ENCODE measurements at regions not wholly inside any gene's neighbourhood (a gene's known extent, or its start where the extent isn't known, plus 50 kb on each side); places are given as distances from the start of the nearest gene placed in this dataset.

- BruUV-seq (replicated peaks): no TSS peak
Observed at GRCh38 chr9:86773422-86773945, 173.8 kb downstream of the GAS1 start.

GRCh38 chr9:86772635-86772993 is 174.7 kb downstream of the GAS1 start:
- H3K4me1 ChIP-seq (replicated peaks; ENCODE audit: insufficient read depth): peaks cover 10% of the 10 kb centered on the region
- POLR2A ChIA-PET (ENCODE audit: unreplicated experiment): no interaction called here
- H4K20me1 ChIP-seq (ENCODE audit: insufficient read depth): no peaks in the 10 kb centered on the region
- H3K4me3 ChIP-seq: no peak overlapping the region
- H3K79me2 ChIP-seq (ENCODE audit: low read depth): no peaks in the 10 kb centered on the region
- no peaks in the 10 kb centered on the region for H3K27me3 ChIP-seq (ENCODE audit: insufficient read depth, low read depth)
- H3K4me2 ChIP-seq: no peak overlapping the region
- H3F3A ChIP-seq (ENCODE audit: insufficient read depth, low read depth): peaks cover 7% of the 10 kb centered on the region; the same call in 1 of the 2 replicates
- TF ChIP-seq EZH2 (IDR thresholded peaks at IDR 0.05; ENCODE audit: low read depth) (no peak), CTCF (conservative IDR thresholded peaks at IDR 0.05) (no peak)
- DNase-seq: no peak
- no peaks in the 10 kb centered on the region for H3K9me2 ChIP-seq (ENCODE audit: insufficient read depth)
- intact Hi-C loops (cut with micrococcal nuclease; ENCODE audit: unreplicated experiment): no loop called here
- BruUV-seq (replicated peaks): no TSS peak
- H3K9me3 ChIP-seq (ENCODE audit: insufficient read depth, low read depth): no peaks in the 10 kb centered on the region
- H3K27ac ChIP-seq: no peak overlapping the region
- CTCF ChIA-PET: no interaction called here
- H3K36me3 ChIP-seq (ENCODE audit: low read depth): no peaks in the 10 kb centered on the region
- H2AFZ ChIP-seq: no peak overlapping the region

More at GRCh38 chr9:86773422-86773945, 173.8 kb downstream of the GAS1 start:
- no peak overlapping the region for H2AFZ ChIP-seq
- TF ChIP-seq CTCF (conservative IDR thresholded peaks at IDR 0.05) (no peak), EZH2 (IDR thresholded peaks at IDR 0.05; ENCODE audit: low read depth) (no peak)
- H3K4me1 ChIP-seq (replicated peaks; ENCODE audit: insufficient read depth): peaks cover 1% of the 10 kb centered on the region
- no peaks in the 10 kb centered on the region for H4K20me1 ChIP-seq (ENCODE audit: insufficient read depth)
- no peak overlapping the region for H3K4me3 ChIP-seq
- no peaks in the 10 kb centered on the region for H3K9me2 ChIP-seq (ENCODE audit: insufficient read depth)
- H3K36me3 ChIP-seq (ENCODE audit: low read depth): no peaks in the 10 kb centered on the region
- intact Hi-C loops (cut with micrococcal nuclease; ENCODE audit: unreplicated experiment): no loop called here
- ChIA-PET POLR2A (ENCODE audit: unreplicated experiment) (interaction anchor here (0.7 kb wide), 1 partner anchor 32 kb away, joined by 5 read pairs; no protein-coding TSS in a partner anchor), CTCF (no interaction called here)
- H3K27ac ChIP-seq: no peak overlapping the region
- DNase-seq: no peak
- H3K9me3 ChIP-seq (ENCODE audit: insufficient read depth, low read depth): no peaks in the 10 kb centered on the region
- no peaks in the 10 kb centered on the region for H3K79me2 ChIP-seq (ENCODE audit: low read depth)
- H3K4me2 ChIP-seq: no peak overlapping the region
- no peaks in the 10 kb centered on the region for H3F3A ChIP-seq (ENCODE audit: insufficient read depth, low read depth)
- H3K27me3 ChIP-seq (ENCODE audit: insufficient read depth, low read depth): no peaks in the 10 kb centered on the region

- Histone ChIP-seq H2AFZ (no peak overlapping the region), H3K4me1 (replicated peaks; ENCODE audit: insufficient read depth) (peaks cover 15% of the 10 kb centered on the region), H3K9me2 (ENCODE audit: insufficient read depth) (no peaks in the 10 kb centered on the region), H3F3A (ENCODE audit: insufficient read depth, low read depth) (peaks cover 12% of the 10 kb centered on the region; the same call in 1 of the 2 replicates), H4K20me1 (ENCODE audit: insufficient read depth) (no peaks in the 10 kb centered on the region), H3K4me3 (no peak overlapping the region), H3K4me2 (no peak overlapping the region), H3K9me3 (ENCODE audit: insufficient read depth, low read depth) (no peaks in the 10 kb centered on the region), H3K79me2 (ENCODE audit: low read depth) (no peaks in the 10 kb centered on the region), H3K36me3 (ENCODE audit: low read depth) (no peaks in the 10 kb centered on the region), H3K27me3 (ENCODE audit: insufficient read depth, low read depth) (no peaks in the 10 kb centered on the region), H3K27ac (no peak overlapping the region)
- CTCF ChIA-PET: no interaction called here
- no peak for DNase-seq
- TF ChIP-seq EZH2 (IDR thresholded peaks at IDR 0.05; ENCODE audit: low read depth) (no peak), CTCF (conservative IDR thresholded peaks at IDR 0.05) (no peak)
- BruUV-seq (replicated peaks): no TSS peak
- POLR2A ChIA-PET (ENCODE audit: unreplicated experiment): no interaction called here
- intact Hi-C loops (cut with micrococcal nuclease; ENCODE audit: unreplicated experiment): no loop called here
Observed at GRCh38 chr9:86771941-86772634, 175.2 kb downstream of the GAS1 start.

All from PC-9 (cell line).